ENCODE measurements at regions not wholly inside any gene's neighbourhood (a gene's known extent, or its start where the extent isn't known, plus 50 kb on each side); places are given as distances from the start of the nearest gene placed in this dataset.

DNA sequence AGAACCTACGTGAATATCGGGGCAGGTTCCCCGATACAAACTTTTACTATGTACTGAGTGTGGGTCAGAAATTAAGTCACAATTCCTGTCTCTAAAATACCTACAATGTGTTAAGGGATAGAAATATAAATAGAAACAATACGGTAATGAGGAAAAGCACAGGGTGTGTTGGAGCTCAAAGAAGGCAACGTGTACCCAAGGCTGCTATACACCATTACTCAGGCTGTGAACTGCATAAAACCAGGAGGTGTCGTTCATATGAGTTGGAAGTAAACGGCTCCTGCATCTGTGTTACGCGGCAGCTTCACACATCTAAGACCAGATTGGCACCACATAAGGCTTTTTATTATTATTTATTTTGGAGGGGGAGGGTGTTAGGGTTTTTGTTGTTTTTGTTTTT, 50.1 kb upstream of the TRPM3 start:
- Histone ChIP-seq H3K36me3 (no peaks in the 10 kb centered on the region), H3K27ac (no peak overlapping the region), H3K9me3 (no peaks in the 10 kb centered on the region), H3K4me1 (no peaks in the 10 kb centered on the region), H3K27me3 (no peaks in the 10 kb centered on the region), H3K4me3 (no peak overlapping the region)
- DNase-seq (ENCODE audit: low spot score in 2 of 2) = no peak
- 75% methylated on average over 9 of the region's 9 CpGs for WGBS
- TF ChIP-seq EP300 (IDR thresholded peaks at IDR 0.05) (no peak), POLR2AphosphoS5 (IDR thresholded peaks at IDR 0.05) (no peak), POLR2A (IDR thresholded peaks at IDR 0.05) (no peak)
- TF ChIP-seq, protein P1, sequence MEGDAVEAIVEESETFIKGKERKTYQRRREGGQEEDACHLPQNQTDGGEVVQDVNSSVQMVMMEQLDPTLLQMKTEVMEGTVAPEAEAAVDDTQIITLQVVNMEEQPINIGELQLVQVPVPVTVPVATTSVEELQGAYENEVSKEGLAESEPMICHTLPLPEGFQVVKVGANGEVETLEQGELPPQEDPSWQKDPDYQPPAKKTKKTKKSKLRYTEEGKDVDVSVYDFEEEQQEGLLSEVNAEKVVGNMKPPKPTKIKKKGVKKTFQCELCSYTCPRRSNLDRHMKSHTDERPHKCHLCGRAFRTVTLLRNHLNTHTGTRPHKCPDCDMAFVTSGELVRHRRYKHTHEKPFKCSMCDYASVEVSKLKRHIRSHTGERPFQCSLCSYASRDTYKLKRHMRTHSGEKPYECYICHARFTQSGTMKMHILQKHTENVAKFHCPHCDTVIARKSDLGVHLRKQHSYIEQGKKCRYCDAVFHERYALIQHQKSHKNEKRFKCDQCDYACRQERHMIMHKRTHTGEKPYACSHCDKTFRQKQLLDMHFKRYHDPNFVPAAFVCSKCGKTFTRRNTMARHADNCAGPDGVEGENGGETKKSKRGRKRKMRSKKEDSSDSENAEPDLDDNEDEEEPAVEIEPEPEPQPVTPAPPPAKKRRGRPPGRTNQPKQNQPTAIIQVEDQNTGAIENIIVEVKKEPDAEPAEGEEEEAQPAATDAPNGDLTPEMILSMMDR (IDR thresholded peaks at IDR 0.05) = no peak

All from suprapubic skin (tissue), 4 donors.